CD14-positive monocyte (primary cell): ENCODE measurements at regions not wholly inside any gene's neighbourhood (a gene's known extent, or its start where the extent isn't known, plus 50 kb on each side); places are given as distances from the start of the nearest gene placed in this dataset.

ENCODE experiments used
- DNase-seq, 3 donors: peaks; one replicate each; pipeline ENCODE4 v3.0.0-alpha.2; 2011 to 2022
- H2AFZ ChIP-seq: 2 replicates; pipeline ENCODE4 v1.6.0; 2012; ENCODE audit warnings: mild to moderate bottlenecking, low read depth, low read length, inconsistent platforms; ENCODE audit not compliant: insufficient read depth, poor library complexity, severe bottlenecking
- H3K27ac ChIP-seq, 2 donors: 1 replicate in 1 of 2; 2 replicates in 1 of 2; pipeline ENCODE4 v1.5.1; 2012 to 2013; ENCODE audit warnings: low read length in 2 of 2, control low read depth in 1 of 2, inconsistent platforms in 1 of 2, low read depth in 1 of 2, mild to moderate bottlenecking in 1 of 2
- H3K27me3 ChIP-seq, 2 donors: one replicate each; pipeline versions ENCODE4 v1.6.0 to v1.6.1; 2011 to 2013; ENCODE audit warnings: low read length in 2 of 2; ENCODE audit not compliant: control insufficient read depth in 2 of 2, insufficient read depth in 2 of 2
- H3K36me3 ChIP-seq, 2 donors: replicated peaks in 1 of 2; 1 replicate in 1 of 2; 2 replicates in 1 of 2; pipeline versions ENCODE4 v1.5.1 to v1.6.1; 2012 to 2013; ENCODE audit warnings: low read length in 2 of 2, control low read depth in 1 of 2, inconsistent platforms in 1 of 2, mild to moderate bottlenecking in 1 of 2; ENCODE audit not compliant: insufficient read depth in 2 of 2, control insufficient read depth in 1 of 2
- H3K4me1 ChIP-seq, 2 donors: 1 replicate in 1 of 2; 2 replicates in 1 of 2; pipeline versions ENCODE4 v1.5.1 to v1.6.1; 2012 to 2013; ENCODE audit warnings: low read length in 2 of 2, control low read depth in 1 of 2, inconsistent platforms in 1 of 2, mild to moderate bottlenecking in 1 of 2, moderate library complexity in 1 of 2; ENCODE audit not compliant: insufficient read depth in 2 of 2, control insufficient read depth in 1 of 2
- H3K4me2 ChIP-seq: replicated peaks from 2 replicates; pipeline ENCODE3; 2012; ENCODE audit warnings: low read length, moderate library complexity, mild to moderate bottlenecking; ENCODE audit not compliant: poor library complexity, severe bottlenecking; ENCODE audit errors: extremely low read depth
- H3K4me3 ChIP-seq, 3 experiments: fragments of 200-600 bp in 1 of 3; sonication (generic) in 1 of 3; replicated peaks in 1 of 3; 1 replicate in 2 of 3; 2 replicates in 1 of 3; pipeline ENCODE4 v1.5.1; 2011 to 2013; ENCODE audit warnings: low read length in 3 of 3, mild to moderate bottlenecking in 3 of 3, control low read depth in 2 of 3, low read depth in 2 of 3, inconsistent platforms in 1 of 3, moderate library complexity in 1 of 3
- H3K79me2 ChIP-seq: 2 replicates; pipeline ENCODE4 v1.6.0; 2012; ENCODE audit warnings: mild to moderate bottlenecking, control low read depth, inconsistent platforms, low read length, moderate library complexity; ENCODE audit not compliant: insufficient read depth
- H3K9ac ChIP-seq: 2 replicates; pipeline ENCODE4 v1.6.0; 2017; ENCODE audit warnings: low read length, mild to moderate bottlenecking; ENCODE audit not compliant: insufficient read depth, poor library complexity, severe bottlenecking
- H3K9me3 ChIP-seq, 2 donors: replicated peaks in 1 of 2; 1 replicate in 1 of 2; 2 replicates in 1 of 2; pipeline versions ENCODE4 v1.5.1 to v1.6.1; 2012 to 2013; ENCODE audit warnings: low read length in 2 of 2, control low read depth in 1 of 2; ENCODE audit not compliant: control insufficient read depth in 1 of 2, insufficient read depth in 1 of 2
- H4K20me1 ChIP-seq: 2 replicates; pipeline ENCODE4 v1.6.0; 2012; ENCODE audit warnings: mild to moderate bottlenecking, low read length, control low read depth, moderate library complexity; ENCODE audit not compliant: insufficient read depth
- H3K27ac Mint-ChIP-seq, 7 donors: one replicate each; pipeline ENCODE4 v1.8.0; 2020; ENCODE audit warnings: mild to moderate bottlenecking in 7 of 7, mixed read lengths in 7 of 7, moderate library complexity in 6 of 7, inconsistent platforms in 2 of 7
- H3K27me3 Mint-ChIP-seq, 3 donors: one replicate each; pipeline ENCODE4 v1.8.0; 2021 to 2022; ENCODE audit warnings: low read depth in 3 of 3, mild to moderate bottlenecking in 3 of 3, mixed read lengths in 3 of 3, moderate library complexity in 3 of 3, inconsistent platforms in 1 of 3
- H3K36me3 Mint-ChIP-seq, 2 donors: one replicate each; pipeline ENCODE4 v1.8.0; 2020; ENCODE audit warnings: mixed read lengths in 2 of 2, inconsistent platforms in 1 of 2, mild to moderate bottlenecking in 1 of 2
- H3K4me1 Mint-ChIP-seq: one replicate; pipeline ENCODE4 v1.8.0; 2020; ENCODE audit warnings: mild to moderate bottlenecking, mixed read lengths
- H3K4me3 Mint-ChIP-seq, 2 donors: one replicate each; pipeline ENCODE4 v1.8.0; 2020; ENCODE audit warnings: mild to moderate bottlenecking in 2 of 2, mixed read lengths in 2 of 2, moderate library complexity in 1 of 2
- H3K9me3 Mint-ChIP-seq, 7 donors: one replicate each; pipeline ENCODE4 v1.8.0; 2020 to 2022; ENCODE audit warnings: mixed read lengths in 7 of 7, mild to moderate bottlenecking in 6 of 7, moderate library complexity in 6 of 7, inconsistent platforms in 2 of 7
- WGBS: methylation state at CpG from one replicate; pipeline ENCODE4 v1.1.5; 2013; ENCODE audit warnings: missing lambda C conversion rate; ENCODE audit not compliant: insufficient coverage; 5-methylcytosine and 5-hydroxymethylcytosine counted together
- intact Hi-C, 2 donors: fragments of 100-400 bp; cut with micrococcal nuclease; formaldehyde crosslinking; loops; one replicate each; pipeline versions ENCODE4 v1.15.0 to v1.15.1; 2023
- TF ChIP-seq, protein P1 (sequence below): fragments of 200-600 bp; IDR thresholded peaks from one replicate; pipeline ENCODE4 v1.8.0; 2022; ENCODE audit warnings: antibody characterized with exemption, mild to moderate bottlenecking

DNA sequence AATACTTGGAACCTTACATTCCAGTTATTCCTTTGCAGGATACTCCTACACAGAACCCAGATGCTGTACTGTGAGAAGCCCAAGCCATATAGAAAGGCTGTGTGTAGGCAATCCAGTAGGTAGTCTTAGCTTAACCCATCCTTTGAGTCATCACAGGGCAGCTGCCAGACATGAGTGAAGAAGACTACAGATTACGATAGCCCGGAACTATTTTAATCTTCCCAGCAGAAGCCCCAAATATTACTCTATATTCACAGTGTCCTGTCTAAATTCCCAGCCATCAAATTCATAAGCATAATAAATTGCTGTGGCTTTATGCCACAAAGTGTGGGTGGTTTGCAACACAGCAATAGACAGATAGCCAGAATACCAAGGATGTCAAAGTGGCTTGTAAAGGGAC is 474.1 kb upstream of the STEAP1 start:
- H3K36me3 Mint-ChIP-seq: no peaks in the 10 kb centered on the region
- Histone ChIP-seq H3K9me3 (no peaks in the 10 kb centered on the region), H3K27ac (no peak overlapping the region), H3K4me3 (no peak overlapping the region), H3K4me1 (no peaks in the 10 kb centered on the region), H3K27me3 (no peaks in the 10 kb centered on the region), H3K36me3 (no peaks in the 10 kb centered on the region), H3K9ac (no peak overlapping the region), H3K79me2 (no peaks in the 10 kb centered on the region), H2AFZ (no peak overlapping the region), H3K4me2 (no peak overlapping the region), H4K20me1 (no peaks in the 10 kb centered on the region)
- no peaks in the 10 kb centered on the region for H3K4me1 Mint-ChIP-seq
- 80% methylated on average over 1 of the region's 2 CpGs for WGBS
- H3K9me3 Mint-ChIP-seq: peaks cover 0 to 6% (median 4%) of the 10 kb centered on the region in 7 donors
- no peaks in the 10 kb centered on the region for H3K27me3 Mint-ChIP-seq
- TF ChIP-seq, protein P1, sequence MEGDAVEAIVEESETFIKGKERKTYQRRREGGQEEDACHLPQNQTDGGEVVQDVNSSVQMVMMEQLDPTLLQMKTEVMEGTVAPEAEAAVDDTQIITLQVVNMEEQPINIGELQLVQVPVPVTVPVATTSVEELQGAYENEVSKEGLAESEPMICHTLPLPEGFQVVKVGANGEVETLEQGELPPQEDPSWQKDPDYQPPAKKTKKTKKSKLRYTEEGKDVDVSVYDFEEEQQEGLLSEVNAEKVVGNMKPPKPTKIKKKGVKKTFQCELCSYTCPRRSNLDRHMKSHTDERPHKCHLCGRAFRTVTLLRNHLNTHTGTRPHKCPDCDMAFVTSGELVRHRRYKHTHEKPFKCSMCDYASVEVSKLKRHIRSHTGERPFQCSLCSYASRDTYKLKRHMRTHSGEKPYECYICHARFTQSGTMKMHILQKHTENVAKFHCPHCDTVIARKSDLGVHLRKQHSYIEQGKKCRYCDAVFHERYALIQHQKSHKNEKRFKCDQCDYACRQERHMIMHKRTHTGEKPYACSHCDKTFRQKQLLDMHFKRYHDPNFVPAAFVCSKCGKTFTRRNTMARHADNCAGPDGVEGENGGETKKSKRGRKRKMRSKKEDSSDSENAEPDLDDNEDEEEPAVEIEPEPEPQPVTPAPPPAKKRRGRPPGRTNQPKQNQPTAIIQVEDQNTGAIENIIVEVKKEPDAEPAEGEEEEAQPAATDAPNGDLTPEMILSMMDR: no peak
- intact Hi-C loops: no loop called here
- H3K27ac Mint-ChIP-seq: no peak overlapping the region
- H3K4me3 Mint-ChIP-seq: no peak overlapping the region
- DNase-seq: no peak

DNA sequence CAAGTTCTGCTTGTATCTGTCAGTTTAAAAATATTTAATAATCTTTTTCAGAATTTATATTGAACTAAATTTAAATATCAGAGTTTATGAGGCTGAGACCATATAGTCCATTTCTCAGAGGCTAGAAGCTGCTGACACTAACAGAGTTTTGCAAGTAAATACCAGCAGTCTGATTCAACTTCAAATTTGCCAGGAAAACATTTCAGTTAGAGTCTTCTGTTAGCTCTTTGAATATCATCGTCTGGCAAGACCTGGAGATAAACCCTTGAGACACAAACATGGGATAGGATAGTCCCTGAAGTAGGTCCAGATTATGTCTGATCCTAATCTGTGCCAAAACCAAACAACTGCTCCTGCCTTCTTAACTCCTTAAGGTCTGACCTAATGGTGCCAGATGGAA is 472.8 kb upstream of the STEAP1 start:
- Mint-ChIP-seq H3K27me3 (no peaks in the 10 kb centered on the region), H3K27ac (no peak overlapping the region), H3K9me3 (peaks cover 0 to 4% (median 0%) of the 10 kb centered on the region in 7 donors), H3K36me3 (no peaks in the 10 kb centered on the region), H3K4me3 (no peak overlapping the region), H3K4me1 (no peaks in the 10 kb centered on the region)
- Histone ChIP-seq H3K27ac (no peak overlapping the region), H3K4me2 (no peak overlapping the region), H3K4me1 (no peaks in the 10 kb centered on the region), H3K9me3 (no peaks in the 10 kb centered on the region), H3K4me3 (no peak overlapping the region), H3K27me3 (no peaks in the 10 kb centered on the region), H2AFZ (no peak overlapping the region), H3K79me2 (no peaks in the 10 kb centered on the region), H4K20me1 (no peaks in the 10 kb centered on the region), H3K9ac (no peak overlapping the region), H3K36me3 (no peaks in the 10 kb centered on the region)
- TF ChIP-seq, protein P1: no peak
- DNase-seq: no peak
- intact Hi-C loops: no loop called here
- WGBS: 67% methylated on average over 1 of the region's 1 CpG
